ACHN (cell line): ENCODE measurements at regions not wholly inside any gene's neighbourhood (a gene's known extent, or its start where the extent isn't known, plus 50 kb on each side); places are given as distances from the start of the nearest gene placed in this dataset.

Source experiments
- DNase-seq: peaks from one replicate; pipeline ENCODE4 v3.0.0-alpha.2; 2015
- in situ Hi-C: cut with HindIII; loops from 2 replicates; pipeline ENCODE4 v1.10.0; 2017; ENCODE audit warnings: low sequenced_read_pairs, low pct_ligation_motif_present, low pct_unique_long_range_greater_than_20kb

- no peak for DNase-seq
- in situ Hi-C loops: no loop called here
Measured at GRCh38 chr13:73465617-73465971, 406.8 kb downstream of the KLF5 start.

- in situ Hi-C loops: no loop called here
- DNase-seq: no peak
Measured at GRCh38 chr13:73464758-73465616, 406.2 kb downstream of the KLF5 start.

- in situ Hi-C loops: no loop called here
- DNase-seq: no peak
Measured at GRCh38 chr13:73462241-73462640, 403.4 kb downstream of the KLF5 start.

GRCh38 chr13:73451221-73452029 is 392.6 kb downstream of the KLF5 start:
- no peak for DNase-seq
- in situ Hi-C loops: no loop called here

GRCh38 chr13:73450583-73450982 is 391.8 kb downstream of the KLF5 start:
- in situ Hi-C loops: no loop called here
- no peak for DNase-seq

GRCh38 chr13:73449252-73449651 is 390.4 kb downstream of the KLF5 start:
- in situ Hi-C loops: no loop called here
- no peak for DNase-seq

GRCh38 chr13:73440296-73440895 is 381.6 kb downstream of the KLF5 start:
- peak; percentile 5 for DNase-seq
- in situ Hi-C loops: no loop called here

- in situ Hi-C loops: no loop called here
- DNase-seq: no peak
Measured at GRCh38 chr13:73433890-73434289, 375.1 kb downstream of the KLF5 start.

- DNase-seq: no peak
- in situ Hi-C loops: no loop called here
Measured at GRCh38 chr13:73433458-73433857, 374.7 kb downstream of the KLF5 start.

- in situ Hi-C loops: no loop called here
- no peak for DNase-seq
Measured at GRCh38 chr13:73429701-73430100, 370.9 kb downstream of the KLF5 start.

GRCh38 chr13:73428706-73429105 is 369.9 kb downstream of the KLF5 start:
- no peak for DNase-seq
- in situ Hi-C loops: no loop called here

GRCh38 chr13:73428137-73428536 is 369.3 kb downstream of the KLF5 start:
- DNase-seq: peak; percentile 4
- in situ Hi-C loops: no loop called here

GRCh38 chr13:73422973-73423372 is 364.2 kb downstream of the KLF5 start:
- no peak for DNase-seq
- in situ Hi-C loops: no loop called here

GRCh38 chr13:73421310-73421912 is 362.6 kb downstream of the KLF5 start:
- in situ Hi-C loops: no loop called here
- no peak for DNase-seq

- DNase-seq: no peak
- in situ Hi-C loops: no loop called here
Measured at GRCh38 chr13:73419186-73419585, 360.4 kb downstream of the KLF5 start.

GRCh38 chr13:73417012-73417615 is 358.3 kb downstream of the KLF5 start:
- peak; percentile 41 for DNase-seq
- in situ Hi-C loops: no loop called here

- in situ Hi-C loops: no loop called here
- no peak for DNase-seq
Measured at GRCh38 chr13:73416093-73416492, 357.3 kb downstream of the KLF5 start.

GRCh38 chr13:73413656-73414055 is 354.9 kb downstream of the KLF5 start:
- in situ Hi-C loops: no loop called here
- DNase-seq: no peak

GRCh38 chr13:73412933-73413332 is 354.1 kb downstream of the KLF5 start:
- no peak for DNase-seq
- in situ Hi-C loops: no loop called here
